Fibroblast of lung (primary cell): ENCODE measurements at regions not wholly inside any gene's neighbourhood (a gene's known extent, or its start where the extent isn't known, plus 50 kb on each side); places are given as distances from the start of the nearest gene placed in this dataset.
"Not testable (repeated sequence)": the region's sequence is repeated elsewhere in the genome, so short reads cannot be mapped to it uniquely, and the experiment has no call there.

Experiments
- DNase-seq, 2 donors: peaks; one replicate each; pipeline versions ENCODE4 v3.0.0 to v3.0.0-alpha.2; 2010; ENCODE audit warnings: low read depth in 2 of 2
- H2AFZ ChIP-seq: 2 replicates; pipeline ENCODE4 v1.5.1; 2012; ENCODE audit warnings: low read length, control low read depth, inconsistent platforms
- H3K27ac ChIP-seq: 2 replicates; pipeline ENCODE4 v1.5.1; 2011; ENCODE audit warnings: low read length, control low read depth; ENCODE audit not compliant: insufficient read depth
- H3K27me3 ChIP-seq: 2 replicates; pipeline ENCODE4 v1.5.1; 2011; ENCODE audit warnings: mild to moderate bottlenecking, low read length; ENCODE audit not compliant: control insufficient read depth, insufficient read depth
- H3K36me3 ChIP-seq: 2 replicates; pipeline ENCODE4 v1.5.1; 2011; ENCODE audit warnings: low read length; ENCODE audit not compliant: control insufficient read depth, insufficient read depth
- H3K4me1 ChIP-seq: 2 replicates; pipeline ENCODE4 v1.5.1; 2011; ENCODE audit warnings: low read length; ENCODE audit not compliant: control insufficient read depth, insufficient read depth; ENCODE audit errors: extremely low read depth
- H3K4me2 ChIP-seq: 2 replicates; pipeline ENCODE4 v1.5.1; 2011; ENCODE audit warnings: low read length, control low read depth; ENCODE audit not compliant: insufficient read depth; ENCODE audit errors: extremely low read depth
- H3K4me3 ChIP-seq, 4 experiments: fragments of 200-600 bp in 1 of 4; sonication (generic) in 1 of 4; replicated peaks in 1 of 4; 2 replicates each; pipeline ENCODE4 v1.5.1; 2011 to 2016; ENCODE audit warnings: low read length in 4 of 4, low read depth in 3 of 4, mild to moderate bottlenecking in 3 of 4, control low read depth in 2 of 4, inconsistent platforms in 1 of 4, mixed read lengths in 1 of 4; ENCODE audit not compliant: insufficient read depth in 1 of 4; ENCODE audit errors: control extremely low read depth in 1 of 4
- H3K79me2 ChIP-seq: 2 replicates; pipeline ENCODE4 v1.5.1; 2012; ENCODE audit warnings: mild to moderate bottlenecking, low read length, inconsistent platforms; ENCODE audit not compliant: control insufficient read depth, insufficient read depth
- H3K9ac ChIP-seq: 2 replicates; pipeline ENCODE4 v1.5.1; 2011; ENCODE audit warnings: mild to moderate bottlenecking, low read length, control low read depth; ENCODE audit not compliant: insufficient read depth
- H3K9me3 ChIP-seq: 2 replicates; pipeline ENCODE4 v1.5.1; 2012; ENCODE audit warnings: low read depth, low read length; ENCODE audit not compliant: control insufficient read depth, insufficient read depth
- H4K20me1 ChIP-seq: 2 replicates; pipeline ENCODE4 v1.5.1; 2011; ENCODE audit warnings: low read length; ENCODE audit not compliant: control insufficient read depth, insufficient read depth; ENCODE audit errors: extremely low read depth
- CTCF ChIP-seq, 2 donors: IDR thresholded peaks in 1 of 2; conservative IDR thresholded peaks in 1 of 2; 1 replicate in 1 of 2; 2 replicates in 1 of 2; pipeline ENCODE4 v1.5.1; 2011 to 2012; ENCODE audit warnings: low read length in 2 of 2, control low read depth in 1 of 2, inconsistent platforms in 1 of 2, low read depth in 1 of 2, mild to moderate bottlenecking in 1 of 2
- EZH2 ChIP-seq: IDR thresholded peaks from 2 replicates; pipeline ENCODE4 v1.5.1; 2012; ENCODE audit warnings: low read length, control low read depth, mild to moderate bottlenecking; ENCODE audit errors: missing control alignments

GRCh38 chr22:25458631-25459030 lies 105.8 kb upstream of the GRK3 start:
- not testable (repeated sequence) for DNase-seq, H3K9ac ChIP-seq, H4K20me1 ChIP-seq, H3K27ac ChIP-seq, H3K9me3 ChIP-seq, H3K4me2 ChIP-seq, H3K36me3 ChIP-seq, H3K4me3 ChIP-seq, H2AFZ ChIP-seq, H3K27me3 ChIP-seq, H3K4me1 ChIP-seq
- H3K79me2 ChIP-seq = peaks cover 14% of the 10 kb centered on the region

- H3K27ac ChIP-seq, H3K27me3 ChIP-seq, DNase-seq, H3K4me3 ChIP-seq, H3K4me2 ChIP-seq, H2AFZ ChIP-seq, H3K36me3 ChIP-seq, H4K20me1 ChIP-seq, H3K9ac ChIP-seq, H3K9me3 ChIP-seq, H3K4me1 ChIP-seq, H3K79me2 ChIP-seq: not testable (repeated sequence)
These were observed 103.8 kb upstream of the GRK3 start for GRCh38 chr22:25460682-25461081.

- no peak for DNase-seq
- H3K4me1 ChIP-seq = no peaks in the 10 kb centered on the region
- H3K36me3 ChIP-seq = peaks cover 3% of the 10 kb centered on the region
- no peak overlapping the region for H3K27ac ChIP-seq
- no peak overlapping the region for H3K4me2 ChIP-seq
- no peaks in the 10 kb centered on the region for H4K20me1 ChIP-seq
- no peak for TF ChIP-seq EZH2
- TF ChIP-seq CTCF (conservative IDR thresholded peaks at IDR 0.05 in 1 of 2, IDR thresholded peaks at IDR 0.05 in 1 of 2; ENCODE audit: low read depth in 1 of 2, low read length in 2 of 2) = no peak
- H3K79me2 ChIP-seq = peaks cover 2% of the 10 kb centered on the region
- H2AFZ ChIP-seq = no peak overlapping the region
- no peaks in the 10 kb centered on the region for H3K9me3 ChIP-seq
- no peak overlapping the region for H3K4me3 ChIP-seq
- H3K9ac ChIP-seq = no peak overlapping the region
- H3K27me3 ChIP-seq = no peaks in the 10 kb centered on the region
These were observed 103.2 kb upstream of the GRK3 start for GRCh38 chr22:25461301-25461700.

- not testable (repeated sequence) for H4K20me1 ChIP-seq, H3K9me3 ChIP-seq, H3K4me2 ChIP-seq, H3K9ac ChIP-seq, H3K36me3 ChIP-seq, H3K27me3 ChIP-seq, H3K4me3 ChIP-seq, H2AFZ ChIP-seq, H3K79me2 ChIP-seq, H3K4me1 ChIP-seq, H3K27ac ChIP-seq
- DNase-seq = peak; percentile 46 to 71
- peak; percentile 98 to 99 for TF ChIP-seq CTCF (conservative IDR thresholded peaks at IDR 0.05 in 1 of 2, IDR thresholded peaks at IDR 0.05 in 1 of 2; ENCODE audit: low read depth in 1 of 2, low read length in 2 of 2)
These were observed 101.8 kb upstream of the GRK3 start for GRCh38 chr22:25462474-25463346.

GRCh38 chr22:25463347-25463628 lies 101.2 kb upstream of the GRK3 start:
- H3K9ac ChIP-seq, H3K4me3 ChIP-seq, H3K36me3 ChIP-seq, H3K27me3 ChIP-seq, H3K4me1 ChIP-seq, H3K27ac ChIP-seq, H2AFZ ChIP-seq, H3K4me2 ChIP-seq, DNase-seq, H3K9me3 ChIP-seq, H4K20me1 ChIP-seq, H3K79me2 ChIP-seq: not testable (repeated sequence)
